B cell (primary cell): ENCODE measurements at regions not wholly inside any gene's neighbourhood (a gene's known extent, or its start where the extent isn't known, plus 50 kb on each side); places are given as distances from the start of the nearest gene placed in this dataset.

Experiments used
- EZH2 ChIP-seq: IDR thresholded peaks from 2 replicates; pipeline ENCODE4 v1.6.1; 2012; ENCODE audit warnings: borderline replicate concordance, low read depth, mild to moderate bottlenecking, moderate library complexity, low read length; ENCODE audit not compliant: insufficient read depth, poor library complexity, severe bottlenecking
- TF ChIP-seq, protein P1 (sequence below): fragments of 200-600 bp; IDR thresholded peaks from one replicate; pipeline ENCODE4 v1.8.0; 2022; ENCODE audit warnings: antibody characterized with exemption, mild to moderate bottlenecking

DNA sequence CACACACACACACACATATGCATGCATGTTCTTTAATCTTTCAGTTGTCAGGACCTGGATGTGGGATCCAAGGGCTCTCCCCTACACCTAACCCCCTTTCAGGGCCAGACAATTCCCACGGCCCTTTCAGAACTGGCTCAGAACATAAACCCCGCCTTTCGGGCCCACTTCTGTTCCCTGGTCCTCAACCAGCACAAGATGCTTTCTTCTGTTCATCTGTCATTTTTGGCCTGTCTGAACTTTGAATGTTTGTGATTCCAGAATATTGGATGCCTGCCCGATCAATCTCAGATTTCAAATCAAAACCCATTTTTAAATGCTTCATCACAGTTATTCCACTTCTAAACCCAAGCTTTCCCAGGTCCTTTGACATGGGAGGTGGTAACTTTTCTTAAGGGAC, 167.3 kb downstream of the USP12 start:
- TF ChIP-seq, protein P1, sequence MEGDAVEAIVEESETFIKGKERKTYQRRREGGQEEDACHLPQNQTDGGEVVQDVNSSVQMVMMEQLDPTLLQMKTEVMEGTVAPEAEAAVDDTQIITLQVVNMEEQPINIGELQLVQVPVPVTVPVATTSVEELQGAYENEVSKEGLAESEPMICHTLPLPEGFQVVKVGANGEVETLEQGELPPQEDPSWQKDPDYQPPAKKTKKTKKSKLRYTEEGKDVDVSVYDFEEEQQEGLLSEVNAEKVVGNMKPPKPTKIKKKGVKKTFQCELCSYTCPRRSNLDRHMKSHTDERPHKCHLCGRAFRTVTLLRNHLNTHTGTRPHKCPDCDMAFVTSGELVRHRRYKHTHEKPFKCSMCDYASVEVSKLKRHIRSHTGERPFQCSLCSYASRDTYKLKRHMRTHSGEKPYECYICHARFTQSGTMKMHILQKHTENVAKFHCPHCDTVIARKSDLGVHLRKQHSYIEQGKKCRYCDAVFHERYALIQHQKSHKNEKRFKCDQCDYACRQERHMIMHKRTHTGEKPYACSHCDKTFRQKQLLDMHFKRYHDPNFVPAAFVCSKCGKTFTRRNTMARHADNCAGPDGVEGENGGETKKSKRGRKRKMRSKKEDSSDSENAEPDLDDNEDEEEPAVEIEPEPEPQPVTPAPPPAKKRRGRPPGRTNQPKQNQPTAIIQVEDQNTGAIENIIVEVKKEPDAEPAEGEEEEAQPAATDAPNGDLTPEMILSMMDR, result no peak
- TF ChIP-seq EZH2, result no peak
